Suprapubic skin (tissue), 3 donors: ENCODE measurements at regions not wholly inside any gene's neighbourhood (a gene's known extent, or its start where the extent isn't known, plus 50 kb on each side); places are given as distances from the start of the nearest gene placed in this dataset.

Experiments
- EP300 ChIP-seq: sonication (generic); formaldehyde crosslinking; IDR thresholded peaks from one replicate; pipeline ENCODE4 v1.6.1; 2017; ENCODE audit warnings: antibody characterized with exemption
- TF ChIP-seq, protein P1 (sequence below), 2 donors: fragments of 200-600 bp in 1 of 2; fragments of 450-650 bp in 1 of 2; sonication (generic) in 1 of 2; IDR thresholded peaks; one replicate each; pipeline ENCODE4 v1.5.1; 2016 to 2019; ENCODE audit warnings: antibody characterized with exemption in 2 of 2, mild to moderate bottlenecking in 1 of 2, moderate library complexity in 1 of 2

- TF ChIP-seq EP300 = no peak
- TF ChIP-seq, protein P1, sequence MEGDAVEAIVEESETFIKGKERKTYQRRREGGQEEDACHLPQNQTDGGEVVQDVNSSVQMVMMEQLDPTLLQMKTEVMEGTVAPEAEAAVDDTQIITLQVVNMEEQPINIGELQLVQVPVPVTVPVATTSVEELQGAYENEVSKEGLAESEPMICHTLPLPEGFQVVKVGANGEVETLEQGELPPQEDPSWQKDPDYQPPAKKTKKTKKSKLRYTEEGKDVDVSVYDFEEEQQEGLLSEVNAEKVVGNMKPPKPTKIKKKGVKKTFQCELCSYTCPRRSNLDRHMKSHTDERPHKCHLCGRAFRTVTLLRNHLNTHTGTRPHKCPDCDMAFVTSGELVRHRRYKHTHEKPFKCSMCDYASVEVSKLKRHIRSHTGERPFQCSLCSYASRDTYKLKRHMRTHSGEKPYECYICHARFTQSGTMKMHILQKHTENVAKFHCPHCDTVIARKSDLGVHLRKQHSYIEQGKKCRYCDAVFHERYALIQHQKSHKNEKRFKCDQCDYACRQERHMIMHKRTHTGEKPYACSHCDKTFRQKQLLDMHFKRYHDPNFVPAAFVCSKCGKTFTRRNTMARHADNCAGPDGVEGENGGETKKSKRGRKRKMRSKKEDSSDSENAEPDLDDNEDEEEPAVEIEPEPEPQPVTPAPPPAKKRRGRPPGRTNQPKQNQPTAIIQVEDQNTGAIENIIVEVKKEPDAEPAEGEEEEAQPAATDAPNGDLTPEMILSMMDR (IDR thresholded peaks at IDR 0.05) = no peak
Observed at GRCh38 chr2:43126817-43127207, 99.6 kb downstream of the ZFP36L2 start.
